Peyer's patch (tissue), 4 donors: ENCODE measurements at regions not wholly inside any gene's neighbourhood (a gene's known extent, or its start where the extent isn't known, plus 50 kb on each side); places are given as distances from the start of the nearest gene placed in this dataset.
A peak's percentile ranks its signal among the peaks of the same experiment; 100 is the strongest.

Source experiments
- DNase-seq, 3 donors: peaks; one replicate each; pipeline ENCODE4 v3.0.0-alpha.2; 2017 to 2019
- H3K27ac ChIP-seq, 4 donors: fragments of 200-600 bp; sonication (generic); one replicate each; pipeline ENCODE4 v1.5.1; 2016 to 2019
- H3K27me3 ChIP-seq, 2 donors: fragments of 200-600 bp; sonication (generic); one replicate each; pipeline ENCODE4 v1.5.1; 2019
- H3K36me3 ChIP-seq, 3 donors: fragments of 200-600 bp; sonication (generic); one replicate each; pipeline ENCODE4 v1.5.1; 2016 to 2019
- H3K4me1 ChIP-seq, 4 donors: fragments of 200-600 bp; sonication (generic); one replicate each; pipeline ENCODE4 v1.5.1; 2016 to 2019
- H3K4me3 ChIP-seq, 4 donors: fragments of 200-600 bp; sonication (generic); 1 replicate in 3 of 4; 2 replicates in 1 of 4; pipeline ENCODE4 v1.5.1; 2016 to 2019; ENCODE audit warnings: mild to moderate bottlenecking in 1 of 4
- H3K9me3 ChIP-seq, 4 donors: fragments of 200-600 bp; sonication (generic); one replicate each; pipeline ENCODE4 v1.5.1; 2016 to 2019; ENCODE audit warnings: mild to moderate bottlenecking in 1 of 4
- POLR2A ChIP-seq, 2 donors: fragments of 450-650 bp; IDR thresholded peaks; one replicate each; pipeline ENCODE4 v1.5.1; 2017; ENCODE audit warnings: antibody characterized with exemption in 2 of 2, mild to moderate bottlenecking in 2 of 2, moderate library complexity in 2 of 2
- TF ChIP-seq, protein P1 (sequence below), 6 experiments: fragments of 450-650 bp in 4 of 6; fragments of 200-600 bp in 2 of 6; sonication (generic) in 1 of 6; IDR thresholded peaks; one replicate each; pipeline ENCODE4 v1.5.1; 2017 to 2019; ENCODE audit warnings: antibody characterized with exemption in 6 of 6, mild to moderate bottlenecking in 3 of 6, moderate library complexity in 1 of 6

DNA sequence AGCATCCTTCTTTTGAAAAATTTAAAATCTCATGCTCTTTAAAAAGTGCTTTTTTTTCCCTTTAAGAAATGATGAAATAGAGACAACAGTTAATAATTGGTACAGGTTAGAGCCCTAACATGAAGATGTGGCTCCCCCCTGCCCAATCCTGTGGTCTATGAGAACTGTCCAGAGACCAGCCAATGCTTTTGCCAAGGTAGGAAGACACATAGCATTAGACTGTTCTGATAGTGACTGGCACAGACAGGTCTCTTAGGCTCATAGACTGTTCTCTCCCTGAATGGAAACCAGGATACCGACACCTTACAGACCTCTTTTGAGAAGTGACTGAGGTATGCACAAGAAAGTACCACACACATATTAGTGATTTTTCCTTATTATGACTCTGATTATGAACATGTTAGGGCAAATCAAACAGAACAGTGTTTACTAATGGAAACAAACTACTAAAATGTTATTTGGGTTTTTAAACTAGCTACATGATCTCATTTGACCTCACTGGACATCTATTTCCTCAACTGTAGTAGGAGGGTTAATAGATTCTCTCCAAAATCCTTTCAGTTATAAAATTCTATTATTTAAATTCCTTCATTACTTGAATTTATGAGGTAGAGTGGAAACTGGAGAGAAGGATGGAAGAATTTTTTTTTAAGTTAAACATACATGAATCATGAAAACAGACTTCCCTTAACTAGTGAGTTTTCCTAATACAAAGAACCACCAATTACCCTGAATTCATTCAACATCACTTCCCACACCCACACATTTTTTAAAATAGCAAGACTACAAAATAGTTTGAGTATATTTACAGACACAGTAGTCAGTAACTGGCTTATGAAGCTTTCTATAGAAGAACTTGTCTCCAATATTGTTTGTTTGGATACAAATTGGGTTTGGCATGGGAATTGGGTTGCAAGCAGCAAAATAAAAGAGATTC lies 120.4 kb downstream of the OGFRL1 start:
- no peak overlapping the region for H3K27ac ChIP-seq
- H3K4me1 ChIP-seq = peaks cover 0 to 8% (median 0%) of the 10 kb centered on the region in 4 donors
- no peak for DNase-seq
- no peaks in the 10 kb centered on the region for H3K9me3 ChIP-seq
- no peaks in the 10 kb centered on the region for H3K27me3 ChIP-seq
- no peak overlapping the region for H3K4me3 ChIP-seq
- TF ChIP-seq, protein P1, sequence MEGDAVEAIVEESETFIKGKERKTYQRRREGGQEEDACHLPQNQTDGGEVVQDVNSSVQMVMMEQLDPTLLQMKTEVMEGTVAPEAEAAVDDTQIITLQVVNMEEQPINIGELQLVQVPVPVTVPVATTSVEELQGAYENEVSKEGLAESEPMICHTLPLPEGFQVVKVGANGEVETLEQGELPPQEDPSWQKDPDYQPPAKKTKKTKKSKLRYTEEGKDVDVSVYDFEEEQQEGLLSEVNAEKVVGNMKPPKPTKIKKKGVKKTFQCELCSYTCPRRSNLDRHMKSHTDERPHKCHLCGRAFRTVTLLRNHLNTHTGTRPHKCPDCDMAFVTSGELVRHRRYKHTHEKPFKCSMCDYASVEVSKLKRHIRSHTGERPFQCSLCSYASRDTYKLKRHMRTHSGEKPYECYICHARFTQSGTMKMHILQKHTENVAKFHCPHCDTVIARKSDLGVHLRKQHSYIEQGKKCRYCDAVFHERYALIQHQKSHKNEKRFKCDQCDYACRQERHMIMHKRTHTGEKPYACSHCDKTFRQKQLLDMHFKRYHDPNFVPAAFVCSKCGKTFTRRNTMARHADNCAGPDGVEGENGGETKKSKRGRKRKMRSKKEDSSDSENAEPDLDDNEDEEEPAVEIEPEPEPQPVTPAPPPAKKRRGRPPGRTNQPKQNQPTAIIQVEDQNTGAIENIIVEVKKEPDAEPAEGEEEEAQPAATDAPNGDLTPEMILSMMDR (IDR thresholded peaks at IDR 0.05) = no peak
- H3K36me3 ChIP-seq = no peaks in the 10 kb centered on the region

GRCh38 chr6:71410164-71410566 lies 121.6 kb downstream of the OGFRL1 start:
- Histone ChIP-seq H3K36me3 (no peaks in the 10 kb centered on the region), H3K27ac (no peak overlapping the region), H3K9me3 (no peaks in the 10 kb centered on the region), H3K27me3 (no peaks in the 10 kb centered on the region), H3K4me3 (no peak overlapping the region), H3K4me1 (peaks cover 0 to 8% (median 0%) of the 10 kb centered on the region in 4 donors)
- TF ChIP-seq, protein P1 (IDR thresholded peaks at IDR 0.05) = no peak
- no peak for TF ChIP-seq POLR2A (IDR thresholded peaks at IDR 0.05)
- no peak for DNase-seq

GRCh38 chr6:71410681-71411080 lies 122.1 kb downstream of the OGFRL1 start:
- Histone ChIP-seq H3K27me3 (no peaks in the 10 kb centered on the region), H3K27ac (no peak overlapping the region), H3K9me3 (no peaks in the 10 kb centered on the region), H3K4me3 (no peak overlapping the region), H3K36me3 (no peaks in the 10 kb centered on the region), H3K4me1 (peaks cover 0 to 8% (median 0%) of the 10 kb centered on the region in 4 donors)
- DNase-seq = no peak
- no peak for TF ChIP-seq POLR2A (IDR thresholded peaks at IDR 0.05)
- TF ChIP-seq, protein P1 (IDR thresholded peaks at IDR 0.05) = no peak

DNA sequence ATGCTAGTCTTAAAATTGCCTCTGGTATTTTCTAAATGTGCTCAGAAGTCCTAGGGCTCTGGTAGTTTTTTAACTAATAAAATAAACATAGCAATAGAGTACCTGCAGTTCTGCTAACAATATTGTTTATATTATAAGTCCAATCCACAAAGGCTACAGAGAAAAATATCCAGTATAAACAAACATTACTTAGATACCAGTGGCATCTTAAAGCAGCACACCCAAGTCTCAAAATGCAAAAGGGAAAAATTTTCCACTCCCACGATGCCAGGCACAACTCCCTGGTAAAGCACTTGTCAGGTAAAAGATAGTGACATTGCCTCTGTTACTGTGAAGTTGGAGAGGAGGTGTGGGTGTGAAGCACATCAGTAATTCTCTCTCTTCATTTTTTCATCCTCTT lies 123.3 kb downstream of the OGFRL1 start:
- TF ChIP-seq, protein P1 (IDR thresholded peaks at IDR 0.05) = no peak
- no peak for TF ChIP-seq POLR2A (IDR thresholded peaks at IDR 0.05)
- H3K9me3 ChIP-seq = no peaks in the 10 kb centered on the region
- DNase-seq = no peak
- H3K27ac ChIP-seq = peak overlapping the region in 2 of 4 donors; percentile 40 to 63
- no peak overlapping the region for H3K4me3 ChIP-seq
- peaks cover 0 to 5% (median 0%) of the 10 kb centered on the region in 3 donors for H3K36me3 ChIP-seq
- H3K27me3 ChIP-seq = no peaks in the 10 kb centered on the region
- peaks cover 0 to 8% (median 0%) of the 10 kb centered on the region in 4 donors for H3K4me1 ChIP-seq

DNA sequence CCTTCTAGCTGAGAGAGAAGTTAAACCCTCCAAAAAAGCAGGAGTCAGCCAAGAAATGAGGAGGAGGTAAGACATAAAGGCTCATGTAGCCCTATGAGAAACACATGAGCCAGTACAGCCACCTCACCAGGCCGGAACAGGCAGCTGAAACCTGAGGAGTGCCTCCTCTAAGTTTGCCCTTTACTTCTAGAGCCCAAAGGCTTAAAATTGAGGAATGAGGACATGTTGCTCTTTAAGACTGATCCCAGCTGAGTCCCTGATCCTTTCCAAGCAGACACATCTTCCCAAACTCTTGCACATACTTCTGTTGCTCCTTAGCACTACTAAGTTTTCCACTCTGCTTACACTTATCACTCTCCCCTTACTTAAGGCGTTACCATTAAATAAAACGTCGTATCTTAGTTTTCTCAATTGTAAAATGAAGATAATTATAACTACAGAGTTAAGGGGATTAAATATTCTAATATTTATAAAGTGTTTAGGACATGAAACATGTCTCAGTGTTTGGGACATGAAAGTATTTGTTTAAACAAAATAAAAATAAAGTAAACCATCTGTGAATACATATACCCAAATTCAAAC lies 124.0 kb downstream of the OGFRL1 start:
- no peaks in the 10 kb centered on the region for H3K27me3 ChIP-seq
- no peak overlapping the region for H3K4me3 ChIP-seq
- H3K4me1 ChIP-seq = peaks cover 0 to 8% (median 0%) of the 10 kb centered on the region in 4 donors
- H3K27ac ChIP-seq = peak overlapping the region in 3 of 4 donors; percentile 13 to 63 (median 40)
- TF ChIP-seq, protein P1 (IDR thresholded peaks at IDR 0.05) = no peak
- no peak for TF ChIP-seq POLR2A (IDR thresholded peaks at IDR 0.05)
- H3K9me3 ChIP-seq = no peaks in the 10 kb centered on the region
- DNase-seq = no peak
- peaks cover 0 to 5% (median 0%) of the 10 kb centered on the region in 3 donors for H3K36me3 ChIP-seq
